Tibial nerve (tissue), 4 donors: ENCODE measurements at regions not wholly inside any gene's neighbourhood (a gene's known extent, or its start where the extent isn't known, plus 50 kb on each side); places are given as distances from the start of the nearest gene placed in this dataset.

Source experiments
- DNase-seq, 2 donors: peaks; one replicate each; pipeline ENCODE4 v3.0.0-alpha.2; 2019; ENCODE audit warnings: low spot score in 2 of 2
- H3K27ac ChIP-seq, 4 donors: fragments of 200-600 bp; sonication (generic) in 3 of 4; one replicate each; pipeline ENCODE4 v1.5.1; 2017 to 2019; ENCODE audit warnings: mild to moderate bottlenecking in 1 of 4
- H3K27me3 ChIP-seq, 2 donors: fragments of 200-600 bp; sonication (generic) in 1 of 2; one replicate each; pipeline versions ENCODE4 v1.5.1 to v1.6.0; 2017 to 2019
- H3K36me3 ChIP-seq, 3 donors: fragments of 200-600 bp; sonication (generic); one replicate each; pipeline ENCODE4 v1.5.1; 2018 to 2019
- H3K4me1 ChIP-seq, 4 donors: fragments of 200-600 bp; sonication (generic) in 3 of 4; one replicate each; pipeline ENCODE4 v1.5.1; 2017 to 2019
- H3K4me3 ChIP-seq, 4 donors: fragments of 200-600 bp; sonication (generic) in 3 of 4; one replicate each; pipeline ENCODE4 v1.5.1; 2017 to 2019; ENCODE audit warnings: mild to moderate bottlenecking in 1 of 4, moderate library complexity in 1 of 4
- H3K9me3 ChIP-seq, 4 donors: fragments of 200-600 bp; sonication (generic) in 3 of 4; one replicate each; pipeline ENCODE4 v1.5.1; 2017 to 2019
- EP300 ChIP-seq, 2 donors: sonication (generic); formaldehyde crosslinking; IDR thresholded peaks; one replicate each; pipeline ENCODE4 v1.6.1; 2017; ENCODE audit warnings: antibody characterized with exemption in 2 of 2, mild to moderate bottlenecking in 1 of 2
- POLR2A ChIP-seq, 2 donors: fragments of 450-650 bp; IDR thresholded peaks; one replicate each; pipeline ENCODE4 v1.6.1; 2017; ENCODE audit warnings: antibody characterized with exemption in 2 of 2, mild to moderate bottlenecking in 2 of 2, moderate library complexity in 2 of 2
- WGBS, 2 donors: methylation state at CpG; one replicate each; pipeline ENCODE4 v1.1.5; 2018; 5-methylcytosine and 5-hydroxymethylcytosine counted together
- TF ChIP-seq, protein P1 (sequence below), 5 experiments: fragments of 200-600 bp in 3 of 5; fragments of 450-650 bp in 2 of 5; sonication (generic) in 3 of 5; IDR thresholded peaks; one replicate each; pipeline ENCODE4 v1.5.1; 2016 to 2019; ENCODE audit warnings: antibody characterized with exemption in 5 of 5, mild to moderate bottlenecking in 3 of 5, moderate library complexity in 2 of 5

DNA sequence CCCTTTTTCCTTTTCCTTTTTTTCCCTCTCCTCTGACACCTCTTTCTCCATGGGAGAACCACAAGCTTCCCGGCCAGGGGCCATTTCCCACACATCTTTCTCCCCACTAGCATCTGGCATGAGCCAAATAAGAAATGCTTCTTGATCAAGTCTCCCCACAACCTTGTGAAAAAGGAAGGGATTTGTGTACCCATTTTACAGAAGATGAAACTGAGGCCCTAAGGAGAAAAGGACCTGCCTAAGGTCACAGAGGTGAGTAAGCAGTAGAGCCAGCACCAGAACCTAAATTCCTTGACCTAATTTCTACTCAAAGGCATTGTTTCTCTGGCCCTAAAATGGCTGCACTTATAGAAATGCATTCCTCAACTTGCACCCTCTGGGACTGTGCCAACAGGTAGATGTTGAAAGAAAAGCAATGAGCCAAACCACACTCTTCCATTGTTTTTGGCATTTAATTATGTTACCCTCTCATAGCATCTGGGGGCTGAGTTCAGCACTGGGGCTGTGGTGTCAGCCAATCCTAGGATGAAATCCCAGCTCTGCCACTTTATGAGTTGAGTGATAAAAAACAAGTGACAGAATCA is 81.7 kb upstream of the TLE3 start:
- Histone ChIP-seq H3K9me3 (no peaks in the 10 kb centered on the region), H3K27me3 (no peaks in the 10 kb centered on the region), H3K4me3 (no peak overlapping the region), H3K4me1 (no peaks in the 10 kb centered on the region), H3K36me3 (no peaks in the 10 kb centered on the region), H3K27ac (no peak overlapping the region)
- TF ChIP-seq, protein P1, sequence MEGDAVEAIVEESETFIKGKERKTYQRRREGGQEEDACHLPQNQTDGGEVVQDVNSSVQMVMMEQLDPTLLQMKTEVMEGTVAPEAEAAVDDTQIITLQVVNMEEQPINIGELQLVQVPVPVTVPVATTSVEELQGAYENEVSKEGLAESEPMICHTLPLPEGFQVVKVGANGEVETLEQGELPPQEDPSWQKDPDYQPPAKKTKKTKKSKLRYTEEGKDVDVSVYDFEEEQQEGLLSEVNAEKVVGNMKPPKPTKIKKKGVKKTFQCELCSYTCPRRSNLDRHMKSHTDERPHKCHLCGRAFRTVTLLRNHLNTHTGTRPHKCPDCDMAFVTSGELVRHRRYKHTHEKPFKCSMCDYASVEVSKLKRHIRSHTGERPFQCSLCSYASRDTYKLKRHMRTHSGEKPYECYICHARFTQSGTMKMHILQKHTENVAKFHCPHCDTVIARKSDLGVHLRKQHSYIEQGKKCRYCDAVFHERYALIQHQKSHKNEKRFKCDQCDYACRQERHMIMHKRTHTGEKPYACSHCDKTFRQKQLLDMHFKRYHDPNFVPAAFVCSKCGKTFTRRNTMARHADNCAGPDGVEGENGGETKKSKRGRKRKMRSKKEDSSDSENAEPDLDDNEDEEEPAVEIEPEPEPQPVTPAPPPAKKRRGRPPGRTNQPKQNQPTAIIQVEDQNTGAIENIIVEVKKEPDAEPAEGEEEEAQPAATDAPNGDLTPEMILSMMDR (IDR thresholded peaks at IDR 0.05): no peak
- 100% methylated on average over 1 of the region's 1 CpG for WGBS, 2 donors
- DNase-seq: no peak

DNA sequence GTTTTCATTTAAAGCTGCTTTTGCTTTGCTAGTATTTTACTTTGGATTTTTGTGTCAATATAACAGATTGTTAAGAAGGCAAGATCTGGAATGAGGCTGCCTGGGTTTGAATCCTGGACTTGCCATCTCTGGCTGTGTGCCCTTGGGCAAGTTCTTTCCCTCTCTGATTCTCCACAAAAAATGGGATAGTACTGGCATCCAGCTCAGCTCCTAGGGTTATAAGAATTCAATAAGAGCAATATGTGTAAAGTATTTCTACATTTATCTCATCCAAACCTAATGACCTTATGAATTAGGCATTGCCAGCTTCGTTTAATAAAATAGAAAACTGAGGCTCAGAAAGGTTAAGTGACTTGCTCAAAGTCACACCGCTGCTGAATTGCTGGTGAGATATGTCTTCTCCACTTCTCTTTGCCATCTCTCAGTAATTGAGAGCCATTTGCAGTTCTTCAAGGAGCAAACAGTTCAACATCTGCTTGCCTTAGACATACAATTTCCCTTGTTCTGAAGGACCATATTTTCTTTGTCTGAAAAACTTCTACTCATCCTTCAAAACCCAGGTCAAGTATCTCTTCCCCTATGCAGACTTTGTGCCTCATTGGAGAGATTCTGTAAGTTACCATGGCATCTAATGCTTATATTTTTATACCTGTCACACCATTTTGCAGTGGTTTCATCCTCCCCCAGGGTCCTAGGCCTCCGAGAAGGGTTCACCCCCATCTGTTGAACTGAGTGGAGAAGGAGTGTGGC is 80.8 kb upstream of the TLE3 start:
- H3K4me1 ChIP-seq: no peaks in the 10 kb centered on the region
- no peaks in the 10 kb centered on the region for H3K9me3 ChIP-seq
- TF ChIP-seq, protein P1 (IDR thresholded peaks at IDR 0.05): no peak
- TF ChIP-seq EP300 (IDR thresholded peaks at IDR 0.05) (no peak), POLR2A (IDR thresholded peaks at IDR 0.05) (no peak)
- H3K4me3 ChIP-seq: no peak overlapping the region
- DNase-seq: no peak
- H3K36me3 ChIP-seq: no peaks in the 10 kb centered on the region
- no peaks in the 10 kb centered on the region for H3K27me3 ChIP-seq
- H3K27ac ChIP-seq: no peak overlapping the region
- WGBS, 2 donors: 96% methylated on average over 3 of the region's 3 CpGs

DNA sequence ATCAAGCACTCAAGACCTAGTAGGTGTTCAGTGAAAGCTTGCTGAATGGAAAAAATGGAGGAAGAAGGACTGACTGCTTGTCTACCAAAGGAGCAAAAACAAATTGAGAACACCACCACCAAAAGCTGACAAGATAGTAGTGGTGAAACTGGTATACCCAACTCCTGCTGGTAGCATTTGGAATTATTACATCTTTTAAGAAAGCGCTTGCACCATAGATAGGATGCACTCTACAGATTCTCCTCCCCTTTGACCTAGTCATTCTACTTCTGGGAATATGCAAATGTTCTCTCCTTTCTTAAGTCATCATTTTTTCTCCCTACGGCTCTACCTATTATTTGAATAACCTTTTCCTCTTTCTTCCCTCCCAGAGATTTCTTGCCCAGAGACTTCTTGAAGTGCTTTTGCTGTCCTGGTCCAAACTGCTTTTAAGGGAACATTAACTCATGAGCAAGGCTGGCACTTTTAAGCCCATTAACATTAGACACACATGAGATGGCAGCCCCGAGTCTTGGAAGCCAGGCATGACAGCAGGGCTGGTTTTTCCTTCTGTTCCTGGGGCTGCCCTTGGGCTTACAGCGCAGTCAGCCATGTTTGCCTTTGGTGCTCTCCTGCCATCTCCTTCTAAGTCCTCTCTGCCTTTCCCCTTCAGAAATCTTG is 75.0 kb upstream of the TLE3 start:
- Histone ChIP-seq H3K27me3 (no peaks in the 10 kb centered on the region), H3K4me1 (peaks cover 0 to 4% (median 0%) of the 10 kb centered on the region in 4 donors), H3K4me3 (no peak overlapping the region), H3K27ac (no peak overlapping the region), H3K9me3 (no peaks in the 10 kb centered on the region), H3K36me3 (no peaks in the 10 kb centered on the region)
- 84 to 96% methylated on average over 4 of the region's 4 CpGs for WGBS, 2 donors
- DNase-seq: no peak
- TF ChIP-seq EP300 (IDR thresholded peaks at IDR 0.05) (no peak), POLR2A (IDR thresholded peaks at IDR 0.05) (no peak)
- TF ChIP-seq, protein P1 (IDR thresholded peaks at IDR 0.05): no peak

DNA sequence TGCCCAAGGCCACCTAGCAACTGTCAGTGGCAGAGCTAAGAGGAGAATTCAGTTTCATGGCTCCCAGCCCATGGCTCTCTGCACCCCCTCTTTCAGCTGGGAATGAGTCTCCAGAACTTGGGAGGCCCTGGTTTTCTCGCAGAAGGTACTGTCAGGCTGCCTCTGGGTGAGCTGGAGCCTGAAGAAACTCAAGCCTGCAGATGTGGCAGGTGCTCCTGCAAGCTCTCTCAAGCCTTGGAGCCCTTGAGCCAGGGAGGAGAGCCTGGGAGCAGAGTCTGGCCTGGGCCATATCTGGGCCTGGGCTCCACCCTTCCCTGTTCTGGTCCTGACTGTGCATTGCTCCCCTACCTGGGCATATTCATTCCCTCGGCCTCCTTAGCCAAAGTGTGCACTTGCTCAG is 74.4 kb upstream of the TLE3 start:
- Histone ChIP-seq H3K4me1 (peaks cover 0 to 4% (median 0%) of the 10 kb centered on the region in 4 donors), H3K4me3 (no peak overlapping the region), H3K36me3 (no peaks in the 10 kb centered on the region), H3K27ac (no peak overlapping the region), H3K9me3 (no peaks in the 10 kb centered on the region), H3K27me3 (no peaks in the 10 kb centered on the region)
- TF ChIP-seq POLR2A (IDR thresholded peaks at IDR 0.05): no peak
- no peak for TF ChIP-seq EP300 (IDR thresholded peaks at IDR 0.05)
- TF ChIP-seq, protein P1 (IDR thresholded peaks at IDR 0.05): no peak
- 96 to 100% methylated on average over 2 of the region's 2 CpGs for WGBS, 2 donors
- DNase-seq: no peak

DNA sequence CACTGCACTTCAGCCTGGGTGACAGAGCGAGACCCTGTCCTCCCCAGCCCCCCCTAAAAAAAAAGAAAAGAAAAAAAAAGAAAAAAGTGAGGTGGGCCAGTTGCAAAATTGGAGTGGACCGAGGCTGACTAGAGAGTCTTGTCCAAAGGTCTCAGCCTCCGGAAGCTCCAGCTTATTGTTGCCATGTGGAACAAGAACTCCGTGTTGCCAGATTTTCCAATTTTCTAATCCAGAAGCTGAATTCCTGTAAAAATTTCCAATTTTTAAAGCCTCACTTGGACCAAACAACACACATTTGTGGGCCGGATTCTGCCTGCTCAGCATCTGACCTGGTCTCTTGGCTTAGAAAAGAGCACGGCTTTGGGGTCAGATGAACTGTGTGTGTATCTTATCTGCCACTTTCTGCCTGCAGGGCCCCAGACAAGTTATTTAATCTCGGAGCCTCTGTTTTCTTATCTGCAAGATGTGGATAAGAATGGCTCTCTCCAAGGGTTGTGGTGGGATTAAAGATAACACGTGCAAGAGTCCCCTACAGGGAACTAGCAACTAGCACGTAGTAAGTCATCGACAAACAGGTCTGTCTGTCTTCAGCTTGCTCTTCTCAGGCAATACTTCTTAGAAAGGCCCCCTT is 73.7 kb upstream of the TLE3 start:
- H3K27ac ChIP-seq: no peak overlapping the region
- no peaks in the 10 kb centered on the region for H3K9me3 ChIP-seq
- no peaks in the 10 kb centered on the region for H3K27me3 ChIP-seq
- H3K4me1 ChIP-seq: peaks cover 0 to 11% (median 0%) of the 10 kb centered on the region in 4 donors
- H3K36me3 ChIP-seq: no peaks in the 10 kb centered on the region
- no peak for TF ChIP-seq POLR2A (IDR thresholded peaks at IDR 0.05)
- TF ChIP-seq, protein P1 (IDR thresholded peaks at IDR 0.05): no peak
- H3K4me3 ChIP-seq: no peak overlapping the region
- DNase-seq: no peak
- 55 to 63% methylated on average over 10 of the region's 10 CpGs for WGBS, 2 donors
